Uterus (tissue), 3 donors: ENCODE measurements at regions not wholly inside any gene's neighbourhood (a gene's known extent, or its start where the extent isn't known, plus 50 kb on each side); places are given as distances from the start of the nearest gene placed in this dataset.

Experiments used
- DNase-seq, 2 donors: peaks; one replicate each; pipeline ENCODE4 v3.0.0-alpha.2; 2019 to 2020
- H3K27ac ChIP-seq, 2 donors: fragments of 200-600 bp; sonication (generic); 1 replicate in 1 of 2; 2 replicates in 1 of 2; pipeline ENCODE4 v1.5.1; 2016 to 2018
- H3K27me3 ChIP-seq, 2 donors: fragments of 200-600 bp; sonication (generic); one replicate each; pipeline ENCODE4 v1.5.1; 2018 to 2019; ENCODE audit warnings: control low read depth in 1 of 2
- H3K36me3 ChIP-seq, 2 donors: fragments of 200-600 bp; sonication (generic); one replicate each; pipeline ENCODE4 v1.5.1; 2019; ENCODE audit warnings: control low read depth in 1 of 2
- H3K4me1 ChIP-seq, 2 donors: fragments of 200-600 bp; sonication (generic); one replicate each; pipeline ENCODE4 v1.5.1; 2018 to 2019; ENCODE audit warnings: control low read depth in 1 of 2
- H3K4me3 ChIP-seq, 2 donors: fragments of 200-600 bp; sonication (generic); 1 replicate in 1 of 2; 2 replicates in 1 of 2; pipeline ENCODE4 v1.5.1; 2018 to 2019; ENCODE audit warnings: mild to moderate bottlenecking in 1 of 2
- H3K9me3 ChIP-seq, 2 donors: fragments of 200-600 bp; sonication (generic); one replicate each; pipeline ENCODE4 v1.5.1; 2019; ENCODE audit warnings: control low read depth in 1 of 2
- POLR2A ChIP-seq, 2 donors: fragments of 450-650 bp; IDR thresholded peaks; one replicate each; pipeline ENCODE4 v1.6.1; 2016; ENCODE audit warnings: antibody characterized with exemption in 2 of 2, mild to moderate bottlenecking in 1 of 2, moderate library complexity in 1 of 2
- intact Hi-C: fragments of 100-400 bp; cut with DNase I; formaldehyde crosslinking; loops from one replicate; pipeline ENCODE4 v1.15.1; 2023; ENCODE audit warnings: low total_unique reads
- TF ChIP-seq, protein P1 (sequence below), 4 experiments: fragments of 200-600 bp in 2 of 4; fragments of 450-650 bp in 2 of 4; sonication (generic) in 2 of 4; IDR thresholded peaks; one replicate each; pipeline ENCODE4 v1.5.1; 2016 to 2019; ENCODE audit warnings: antibody characterized with exemption in 4 of 4, mild to moderate bottlenecking in 2 of 4, moderate library complexity in 1 of 4
- donor health status: DM: yes; HTN: yes; CAD: no.

DNA sequence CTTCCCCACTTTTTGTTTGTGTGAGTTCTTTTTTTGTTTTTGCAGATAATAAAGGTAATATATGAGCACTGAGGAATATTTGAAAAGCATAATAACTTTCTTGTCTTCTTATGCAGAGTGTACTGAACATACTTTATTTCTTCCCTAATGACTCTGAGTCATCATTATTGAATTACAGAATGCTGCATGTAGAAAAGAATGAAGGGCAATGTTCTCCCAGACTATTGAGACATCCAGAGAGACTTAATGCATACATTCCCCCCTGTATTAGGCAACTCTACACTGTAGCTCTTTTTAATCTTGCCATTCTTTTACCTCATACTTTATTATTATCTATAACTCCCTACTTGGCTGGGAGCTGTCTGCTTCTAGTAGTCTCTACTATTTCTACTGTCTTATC lies 240.5 kb upstream of the ANKRD50 start:
- Histone ChIP-seq H3K36me3 (no peaks in the 10 kb centered on the region), H3K27ac (no peak overlapping the region)
- intact Hi-C loops = no loop called here

DNA sequence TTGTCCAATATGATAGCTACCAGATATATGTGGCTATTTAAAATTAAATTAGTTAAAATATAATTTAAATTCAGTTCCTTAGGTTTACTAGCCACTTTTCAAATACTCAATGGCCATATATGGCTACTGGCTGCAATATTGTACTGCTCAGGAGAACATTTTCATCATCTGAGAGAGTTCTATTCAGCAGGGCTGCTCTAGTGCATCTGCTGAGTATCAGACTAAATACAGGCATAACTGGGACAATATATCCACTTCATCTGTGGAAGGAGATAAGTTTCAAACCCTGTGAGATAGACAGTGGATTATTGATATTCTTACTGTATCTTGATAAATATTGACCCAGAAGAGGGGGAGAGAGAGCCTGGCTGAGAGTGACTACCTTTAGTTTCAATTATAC lies 240.1 kb upstream of the ANKRD50 start:
- H3K36me3 ChIP-seq = no peaks in the 10 kb centered on the region
- no peak for TF ChIP-seq POLR2A (IDR thresholded peaks at IDR 0.05)
- TF ChIP-seq, protein P1, sequence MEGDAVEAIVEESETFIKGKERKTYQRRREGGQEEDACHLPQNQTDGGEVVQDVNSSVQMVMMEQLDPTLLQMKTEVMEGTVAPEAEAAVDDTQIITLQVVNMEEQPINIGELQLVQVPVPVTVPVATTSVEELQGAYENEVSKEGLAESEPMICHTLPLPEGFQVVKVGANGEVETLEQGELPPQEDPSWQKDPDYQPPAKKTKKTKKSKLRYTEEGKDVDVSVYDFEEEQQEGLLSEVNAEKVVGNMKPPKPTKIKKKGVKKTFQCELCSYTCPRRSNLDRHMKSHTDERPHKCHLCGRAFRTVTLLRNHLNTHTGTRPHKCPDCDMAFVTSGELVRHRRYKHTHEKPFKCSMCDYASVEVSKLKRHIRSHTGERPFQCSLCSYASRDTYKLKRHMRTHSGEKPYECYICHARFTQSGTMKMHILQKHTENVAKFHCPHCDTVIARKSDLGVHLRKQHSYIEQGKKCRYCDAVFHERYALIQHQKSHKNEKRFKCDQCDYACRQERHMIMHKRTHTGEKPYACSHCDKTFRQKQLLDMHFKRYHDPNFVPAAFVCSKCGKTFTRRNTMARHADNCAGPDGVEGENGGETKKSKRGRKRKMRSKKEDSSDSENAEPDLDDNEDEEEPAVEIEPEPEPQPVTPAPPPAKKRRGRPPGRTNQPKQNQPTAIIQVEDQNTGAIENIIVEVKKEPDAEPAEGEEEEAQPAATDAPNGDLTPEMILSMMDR (IDR thresholded peaks at IDR 0.05) = no peak
- DNase-seq = no peak
- H3K27me3 ChIP-seq = no peaks in the 10 kb centered on the region
- no peaks in the 10 kb centered on the region for H3K9me3 ChIP-seq
- intact Hi-C loops = no loop called here
- H3K4me1 ChIP-seq = no peaks in the 10 kb centered on the region
- no peak overlapping the region for H3K4me3 ChIP-seq
- H3K27ac ChIP-seq = no peak overlapping the region

More for the DNA sequence above, 240.5 kb upstream of the ANKRD50 start:
- H3K4me3 ChIP-seq = no peak overlapping the region
- H3K4me1 ChIP-seq = no peaks in the 10 kb centered on the region
- H3K27me3 ChIP-seq = no peaks in the 10 kb centered on the region
- DNase-seq = no peak
- H3K9me3 ChIP-seq = no peaks in the 10 kb centered on the region
- no peak for TF ChIP-seq POLR2A (IDR thresholded peaks at IDR 0.05)
- TF ChIP-seq, protein P1 (IDR thresholded peaks at IDR 0.05) = no peak

DNA sequence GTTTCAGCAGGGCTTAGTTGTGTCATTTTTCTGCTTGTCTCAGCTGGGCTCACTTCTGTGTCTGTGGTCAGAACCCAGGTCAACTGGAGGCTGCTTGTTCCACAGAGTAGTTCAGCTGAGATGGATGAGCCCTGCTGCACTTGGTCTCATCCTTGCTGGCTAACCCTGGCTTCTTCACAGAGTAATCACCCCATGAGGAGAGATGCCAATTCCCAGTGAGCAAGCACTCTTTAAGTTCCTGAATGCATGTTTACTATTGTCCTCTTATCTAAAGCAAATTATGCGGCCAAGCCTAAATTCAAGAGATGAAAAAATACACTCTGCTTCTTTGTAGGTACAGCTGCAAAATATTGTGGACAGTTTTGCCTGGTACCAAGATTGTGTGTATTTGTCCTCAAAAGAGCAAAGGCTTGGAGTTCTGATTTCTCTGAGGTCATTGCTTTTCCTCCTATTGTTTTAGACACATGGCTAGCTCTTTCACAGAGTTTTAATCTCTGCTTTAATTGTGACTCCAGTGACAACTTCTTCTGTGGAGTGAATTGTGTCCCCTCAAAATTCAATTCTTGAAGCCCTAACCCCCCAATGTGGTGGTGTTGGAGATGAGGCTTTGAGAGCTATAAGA lies 236.6 kb upstream of the ANKRD50 start:
- no peaks in the 10 kb centered on the region for H3K4me1 ChIP-seq
- H3K27ac ChIP-seq = no peak overlapping the region
- intact Hi-C loops = no loop called here
- H3K9me3 ChIP-seq = no peaks in the 10 kb centered on the region
- no peak for DNase-seq
- H3K4me3 ChIP-seq = no peak overlapping the region
- TF ChIP-seq, protein P1 (IDR thresholded peaks at IDR 0.05) = no peak
- no peak for TF ChIP-seq POLR2A (IDR thresholded peaks at IDR 0.05)
- no peaks in the 10 kb centered on the region for H3K27me3 ChIP-seq
- no peaks in the 10 kb centered on the region for H3K36me3 ChIP-seq

DNA sequence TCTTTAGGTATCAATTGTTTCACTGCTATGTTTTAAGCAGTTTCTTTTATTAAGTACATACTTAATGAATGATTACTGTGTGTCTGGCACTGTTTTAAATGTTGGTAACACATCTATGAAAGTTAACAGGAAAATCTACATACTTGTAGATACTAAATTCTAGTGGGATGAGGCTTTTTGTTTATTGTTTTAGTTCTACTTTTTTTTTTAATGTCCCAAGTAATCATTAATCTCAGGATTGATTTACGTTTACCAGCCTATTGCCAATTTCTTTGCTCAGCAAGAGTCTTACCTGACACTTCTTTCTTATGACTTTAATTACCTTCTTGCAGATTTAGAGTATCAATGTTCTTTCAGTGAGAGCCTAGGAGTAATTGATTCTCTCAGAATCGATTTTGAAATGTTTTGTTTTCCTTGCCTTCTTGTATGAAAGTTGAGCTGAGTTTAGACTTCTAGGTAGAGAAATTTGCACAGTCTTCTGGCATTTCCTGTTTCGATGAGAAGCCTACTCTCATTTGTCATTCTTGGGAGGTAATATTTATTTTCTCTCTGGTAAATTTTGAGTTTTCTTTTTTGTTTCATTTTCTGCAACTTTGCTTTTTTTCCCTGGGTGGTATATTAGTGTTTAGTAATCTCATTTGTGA lies 235.2 kb upstream of the ANKRD50 start:
- Histone ChIP-seq H3K4me1 (no peaks in the 10 kb centered on the region), H3K27ac (no peak overlapping the region), H3K4me3 (no peak overlapping the region), H3K9me3 (no peaks in the 10 kb centered on the region), H3K36me3 (no peaks in the 10 kb centered on the region), H3K27me3 (no peaks in the 10 kb centered on the region)
- no peak for TF ChIP-seq POLR2A (IDR thresholded peaks at IDR 0.05)
- TF ChIP-seq, protein P1 (IDR thresholded peaks at IDR 0.05) = no peak
- DNase-seq = no peak
- intact Hi-C loops = no loop called here

DNA sequence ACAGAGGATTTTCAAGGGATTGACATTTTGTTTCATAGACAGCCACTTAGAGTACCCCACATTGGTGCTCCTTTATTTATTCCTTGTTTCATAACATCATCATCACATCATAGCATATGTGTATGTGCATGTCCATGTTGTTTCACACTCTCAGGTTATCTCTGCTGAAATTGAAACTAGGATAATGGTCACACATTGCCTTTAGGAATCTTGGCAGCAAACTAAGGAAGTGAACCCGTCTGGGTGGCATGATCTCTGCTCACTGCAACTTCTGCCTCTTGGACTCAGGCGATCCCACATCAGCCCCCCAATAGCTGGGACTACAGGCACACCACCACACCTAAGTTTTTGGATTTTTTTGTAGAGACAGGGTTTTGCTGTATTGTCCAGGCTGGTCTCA lies 234.2 kb upstream of the ANKRD50 start:
- Histone ChIP-seq H3K9me3 (no peaks in the 10 kb centered on the region), H3K27me3 (no peaks in the 10 kb centered on the region), H3K27ac (no peak overlapping the region), H3K4me1 (no peaks in the 10 kb centered on the region), H3K36me3 (no peaks in the 10 kb centered on the region), H3K4me3 (no peak overlapping the region)
- no peak for DNase-seq
- intact Hi-C loops = no loop called here
- TF ChIP-seq, protein P1 (IDR thresholded peaks at IDR 0.05) = no peak
